NCI-H2196 treated with DMSO at 0.1 percent for 48 hours (cell line): ENCODE measurements at regions not wholly inside any gene's neighbourhood (a gene's known extent, or its start where the extent isn't known, plus 50 kb on each side); places are given as distances from the start of the nearest gene placed in this dataset.
"Not testable (repeated sequence)": the region's sequence is repeated elsewhere in the genome, so short reads cannot be mapped to it uniquely, and the experiment has no call there.

Experiments
- DNase-seq: peaks from one replicate; lab custom pipeline; 2025; ENCODE audit not compliant: unreplicated experiment; lab: John Stamatoyannopoulos, UW

- no peak for DNase-seq
Measured at GRCh38 chr3:67064105-67064504, 66.0 kb downstream of the KBTBD8 start.

DNA sequence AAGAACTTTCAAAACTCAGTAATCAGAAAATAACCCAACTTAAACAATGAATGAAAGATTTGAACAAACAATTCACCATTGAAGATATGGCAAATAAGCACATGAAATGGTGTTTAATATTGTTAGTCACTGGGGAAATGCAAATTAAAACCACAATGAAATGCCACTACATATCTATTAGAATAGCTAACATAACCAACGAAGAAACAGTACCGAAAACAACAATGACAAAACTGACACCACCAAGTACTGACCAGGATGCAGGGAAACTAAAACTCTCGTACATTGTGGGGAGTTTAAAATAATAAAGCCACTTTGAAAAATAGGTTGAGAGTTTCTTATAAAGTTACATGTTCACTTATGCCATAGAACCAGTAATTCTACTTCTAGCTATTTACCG lies 69.1 kb downstream of the KBTBD8 start:
- DNase-seq, result no peak

DNA sequence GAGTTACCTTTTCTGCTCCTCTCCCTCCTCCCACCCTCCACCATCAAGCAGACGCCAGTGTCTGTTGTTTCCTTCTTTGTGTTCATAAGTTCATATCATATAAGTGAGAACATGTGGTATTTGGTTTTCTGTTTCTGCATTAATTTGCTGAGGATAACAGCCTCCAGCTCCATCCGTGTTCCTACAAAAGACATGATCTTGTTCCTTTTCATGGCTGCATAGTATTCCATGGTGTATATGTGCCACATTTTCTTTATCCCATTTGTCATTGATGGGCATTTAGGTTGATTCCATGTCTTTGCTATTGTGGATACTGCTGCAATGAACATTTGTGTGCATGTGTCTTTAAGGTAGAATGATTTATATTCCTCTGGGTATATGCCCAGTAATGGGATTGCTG lies 74.5 kb downstream of the KBTBD8 start:
- DNase-seq, result not testable (repeated sequence)

DNA sequence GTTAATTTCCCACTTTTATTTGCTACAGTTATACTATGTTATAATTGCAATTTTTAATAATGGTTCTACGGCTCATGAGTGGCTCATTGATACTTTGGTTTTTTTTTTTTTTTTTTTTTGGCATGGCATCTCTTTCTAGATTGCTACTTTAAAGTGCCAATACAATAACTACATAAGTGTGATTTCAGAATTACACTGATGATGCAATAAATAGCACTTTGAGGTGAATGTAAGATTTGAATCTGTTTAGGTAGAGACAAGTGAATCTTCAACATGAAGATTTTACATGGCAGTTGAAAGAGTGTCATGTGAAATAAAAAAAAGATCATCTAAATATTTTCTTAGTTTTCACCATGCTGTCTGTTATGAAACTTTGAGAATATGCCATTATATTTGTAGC lies 75.7 kb downstream of the KBTBD8 start:
- no peak for DNase-seq

DNA sequence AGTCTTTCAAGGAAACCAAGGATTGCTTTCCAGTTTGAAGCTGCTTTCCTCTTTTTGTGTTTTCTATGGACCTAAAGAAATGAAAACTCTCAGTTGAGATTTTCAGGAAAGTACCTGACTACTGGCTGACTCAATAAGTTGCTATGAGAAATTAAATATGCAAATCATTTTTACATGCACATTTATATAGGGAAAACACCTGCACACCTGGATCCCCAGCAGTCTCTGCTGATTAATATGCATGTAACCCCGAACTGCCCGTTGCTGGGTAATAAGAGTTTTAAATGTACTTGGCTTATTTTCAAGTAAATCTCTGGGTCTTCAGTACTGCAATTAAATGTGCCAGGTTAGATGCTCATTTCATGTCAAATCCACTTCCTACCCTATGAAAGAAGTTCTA lies 77.2 kb downstream of the KBTBD8 start:
- DNase-seq, result no peak

DNA sequence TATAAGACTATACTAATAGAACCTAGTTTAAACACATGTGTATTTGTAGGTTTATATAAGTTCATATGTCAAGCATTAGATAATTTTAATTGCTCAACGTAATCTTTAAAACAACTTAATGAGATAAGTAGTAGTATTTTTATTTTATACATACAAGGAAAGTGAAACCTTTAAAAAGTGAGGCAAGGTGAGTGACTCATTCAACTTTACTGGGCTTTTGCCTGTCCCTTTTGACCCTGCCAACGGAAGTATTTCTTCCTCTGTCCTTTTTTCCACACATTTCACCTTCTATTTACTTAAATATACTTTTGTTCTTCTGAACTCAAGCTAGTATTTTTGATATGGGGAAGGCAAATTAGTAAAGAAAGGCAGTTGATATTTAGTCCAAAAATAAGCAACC lies 78.5 kb downstream of the KBTBD8 start:
- DNase-seq, result no peak

GRCh38 chr3:67077656-67078055 lies 79.5 kb downstream of the KBTBD8 start:
- DNase-seq, result no peak

DNA sequence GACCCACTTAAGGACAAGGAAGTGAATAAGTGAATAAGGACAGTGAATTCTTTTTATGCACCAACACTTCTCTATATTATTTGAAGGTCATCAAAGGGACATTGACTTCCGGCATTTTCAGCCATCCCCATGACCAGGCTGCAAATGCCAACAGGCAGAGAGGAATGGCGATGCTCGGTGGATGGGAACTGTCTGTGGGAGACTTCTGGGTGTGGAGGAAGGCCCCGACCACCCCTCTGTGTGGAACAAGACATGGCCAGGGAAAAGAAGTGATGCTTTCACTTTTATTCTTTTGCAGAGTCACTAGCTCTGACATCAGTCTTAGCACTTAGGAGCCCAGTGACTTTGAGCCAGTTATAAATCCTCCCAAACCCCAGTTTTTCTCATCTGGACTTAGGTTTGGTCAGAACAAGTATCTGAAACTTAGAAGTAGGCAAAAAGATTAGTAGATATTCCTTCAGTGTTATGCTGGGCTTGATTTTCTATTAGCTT lies 84.5 kb downstream of the KBTBD8 start:
- DNase-seq, result no peak

GRCh38 chr3:67083277-67083676 lies 85.2 kb downstream of the KBTBD8 start:
- DNase-seq, result no peak

DNA sequence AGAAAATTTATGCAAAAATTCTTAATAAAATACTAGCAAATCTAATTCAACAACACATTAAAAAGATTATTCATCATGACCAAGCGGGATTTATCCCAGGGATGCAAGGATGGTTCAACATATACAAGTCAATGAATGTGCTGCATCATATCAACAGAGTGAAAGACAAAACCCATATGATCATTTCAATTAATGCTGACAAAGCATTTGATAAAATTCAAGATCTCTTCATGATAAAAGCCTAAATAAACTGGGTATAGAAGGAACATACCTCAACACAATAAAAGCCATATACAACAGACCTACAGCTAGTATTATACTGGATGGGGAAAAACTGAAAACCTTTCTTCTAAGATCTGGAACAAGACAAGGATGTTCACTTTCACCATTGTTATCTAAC lies 89.7 kb downstream of the KBTBD8 start:
- DNase-seq, result no peak

- DNase-seq, result no peak
Measured at GRCh38 chr3:67090474-67090873, 92.4 kb downstream of the KBTBD8 start.

DNA sequence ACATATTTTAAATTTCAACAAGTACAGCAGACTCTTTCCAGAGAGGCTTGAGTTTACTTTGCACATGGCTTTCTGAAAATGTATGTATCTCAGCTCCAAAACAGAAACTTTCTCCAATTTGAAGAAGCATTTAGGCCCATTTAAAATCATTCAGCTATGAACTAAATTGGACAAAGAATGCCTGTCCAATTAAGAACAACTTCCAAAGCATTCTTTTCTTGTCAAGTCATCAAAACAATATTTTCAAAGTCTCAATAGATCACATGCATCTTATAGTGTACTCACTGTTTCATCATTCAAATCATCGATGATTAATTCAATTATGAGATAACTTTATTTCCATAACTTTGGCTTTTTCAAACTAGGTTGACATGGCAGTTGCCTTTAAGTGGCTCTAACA lies 95.2 kb downstream of the KBTBD8 start:
- DNase-seq, result no peak

DNA sequence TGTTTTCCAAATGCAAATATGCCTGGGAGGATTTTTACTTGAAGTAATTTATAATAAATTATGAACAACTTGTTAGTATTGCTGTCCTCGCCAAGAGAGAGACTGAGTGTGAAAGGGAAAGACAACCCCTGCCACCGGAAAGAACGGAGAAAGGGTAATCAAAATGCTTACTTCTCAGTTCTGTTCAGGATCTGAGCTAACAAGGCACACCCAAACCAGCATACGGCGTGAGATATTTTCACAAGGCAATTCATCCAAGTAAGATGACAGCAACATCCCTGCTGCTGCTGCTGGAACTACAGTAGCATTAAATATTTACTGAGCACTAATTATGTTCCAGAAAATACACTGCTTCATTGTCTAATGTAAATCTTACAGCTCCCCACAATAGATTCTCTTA lies 96.1 kb downstream of the KBTBD8 start:
- DNase-seq, result no peak

DNA sequence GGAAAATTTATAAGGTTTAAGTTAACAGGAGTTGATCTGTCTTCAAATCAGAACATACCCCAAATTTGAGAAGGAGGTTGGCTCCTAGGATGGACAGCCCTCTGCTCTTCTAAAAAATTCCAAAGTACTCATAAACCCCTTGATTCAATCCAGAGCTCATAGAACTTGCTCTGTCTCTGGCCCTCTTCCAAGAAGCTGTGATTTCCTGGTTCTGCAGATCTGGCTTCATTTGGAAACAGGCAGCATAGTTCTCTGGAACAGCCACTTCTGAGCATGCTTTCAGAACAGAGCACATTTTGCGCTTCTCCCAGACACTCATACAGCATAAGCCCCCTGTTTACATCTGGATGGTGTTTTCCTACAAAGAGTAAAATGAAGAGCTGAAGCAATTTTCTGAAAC lies 96.7 kb downstream of the KBTBD8 start:
- DNase-seq, result no peak

- no peak for DNase-seq
Measured at GRCh38 chr3:67104388-67104787, 106.3 kb downstream of the KBTBD8 start.

DNA sequence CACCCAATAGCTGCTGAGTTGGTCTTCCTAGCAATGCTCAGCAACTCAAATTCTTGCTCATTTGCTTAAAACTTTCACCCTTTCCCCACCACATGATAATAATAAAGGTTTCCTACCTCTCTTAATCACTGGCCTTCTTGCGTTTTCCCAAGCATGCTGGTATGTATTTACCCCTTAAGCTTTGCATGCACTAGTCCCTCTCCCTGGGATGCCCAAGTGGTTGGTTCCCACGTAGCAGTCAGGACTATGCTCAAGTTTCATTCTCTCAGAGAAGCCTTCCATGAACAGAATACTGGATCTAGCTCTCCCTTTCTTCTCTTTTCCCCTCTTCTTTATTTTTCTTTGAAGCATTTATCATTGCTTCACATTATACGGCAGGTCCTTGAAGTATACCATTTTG lies 108.8 kb downstream of the KBTBD8 start:
- DNase-seq, result no peak

- no peak for DNase-seq
Measured at GRCh38 chr3:67109651-67110204, 111.6 kb downstream of the KBTBD8 start.

DNA sequence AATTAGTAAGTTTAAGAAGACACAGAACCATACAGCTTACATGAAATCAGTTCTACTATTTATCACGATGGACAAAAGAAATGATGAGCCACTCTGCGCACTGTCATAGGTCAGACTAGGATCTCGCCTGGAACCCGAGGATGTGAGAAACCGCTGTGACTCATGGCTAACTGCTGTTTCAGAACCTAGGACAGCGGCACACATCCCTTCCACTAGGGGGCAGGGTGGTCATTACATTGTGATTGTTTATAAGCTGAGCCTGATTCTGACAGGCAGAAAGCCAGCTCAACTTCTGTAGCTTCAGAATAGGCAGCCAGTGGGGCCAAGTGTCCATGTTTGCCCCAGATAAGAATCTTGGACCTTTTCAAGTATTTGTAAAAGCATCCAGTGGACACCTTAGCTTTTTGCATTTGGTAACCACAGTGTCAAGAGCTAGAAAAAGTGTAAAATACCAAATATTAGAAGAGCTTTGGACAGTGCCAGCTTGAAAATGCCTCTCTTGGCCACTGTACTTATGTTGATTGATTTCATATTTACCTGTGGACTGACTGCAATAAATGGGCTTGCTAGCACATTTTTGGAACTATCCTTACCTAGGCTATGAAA lies 115.8 kb downstream of the KBTBD8 start:
- peak; percentile 36 for DNase-seq

- DNase-seq, result no peak
Measured at GRCh38 chr3:67118122-67118521, 120.0 kb downstream of the KBTBD8 start.

- no peak for DNase-seq
Measured at GRCh38 chr3:67118635-67119034, 120.5 kb downstream of the KBTBD8 start.

- no peak for DNase-seq
Measured at GRCh38 chr3:67123914-67124313, 125.8 kb downstream of the KBTBD8 start.

DNA sequence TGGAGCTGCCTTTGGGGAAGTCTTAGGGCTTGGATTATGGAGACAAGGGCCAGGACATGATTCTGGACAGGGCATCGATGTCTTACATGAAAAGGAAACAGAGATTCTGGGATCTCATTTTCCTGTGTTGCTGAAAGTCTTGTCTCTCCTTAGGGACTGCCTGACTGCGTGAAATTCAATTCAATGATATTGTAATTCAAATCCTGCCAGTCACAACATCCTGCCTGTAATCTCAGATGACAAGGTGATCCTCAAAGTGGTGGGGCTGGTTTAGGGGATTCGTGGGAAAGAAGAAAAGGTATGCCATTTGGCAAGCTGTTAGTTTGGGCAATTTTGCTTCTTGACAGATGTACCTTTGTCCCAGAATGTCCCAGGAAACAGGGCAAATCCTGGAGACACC lies 129.1 kb downstream of the KBTBD8 start:
- DNase-seq, result no peak

- no peak for DNase-seq
Measured at GRCh38 chr3:67142432-67142831, 144.3 kb downstream of the KBTBD8 start.
